Natural killer cell (primary cell): ENCODE measurements at regions not wholly inside any gene's neighbourhood (a gene's known extent, or its start where the extent isn't known, plus 50 kb on each side); places are given as distances from the start of the nearest gene placed in this dataset.

ENCODE experiments used
- ATAC-seq, 3 donors: fragments of 150-1000 bp in 2 of 3; fragments of 200-7000 bp in 1 of 3; cut with Tn5 transposase; 1 replicate in 1 of 3; 2 replicates in 2 of 3; pipeline ENCODE4 v1.10.0; 2021; ENCODE audit warnings: mild to moderate bottlenecking in 2 of 3, moderate library complexity in 2 of 3
- DNase-seq, 2 donors: peaks; one replicate each; pipeline versions ENCODE4 v3.0.0 to v3.0.0-alpha.2; 2013 to 2021; ENCODE audit warnings: mixed read lengths in 1 of 2
- H3K27ac ChIP-seq: one replicate; pipeline ENCODE4 v1.5.1; 2013; ENCODE audit warnings: mild to moderate bottlenecking, low read length
- H3K27me3 ChIP-seq: one replicate; pipeline ENCODE4 v1.6.1; 2013; ENCODE audit warnings: low read length; ENCODE audit not compliant: control insufficient read depth, insufficient read depth
- H3K36me3 ChIP-seq: one replicate; pipeline ENCODE4 v1.6.1; 2013; ENCODE audit warnings: low read length; ENCODE audit not compliant: control insufficient read depth, insufficient read depth
- H3K4me1 ChIP-seq: one replicate; pipeline ENCODE4 v1.6.1; 2013; ENCODE audit warnings: low read length; ENCODE audit not compliant: control insufficient read depth, insufficient read depth
- H3K4me3 ChIP-seq: one replicate; pipeline ENCODE4 v1.5.1; 2013; ENCODE audit warnings: low read length
- H3K9me3 ChIP-seq: one replicate; pipeline ENCODE4 v1.6.1; 2013; ENCODE audit warnings: low read length; ENCODE audit not compliant: control insufficient read depth, insufficient read depth
- H3K27ac Mint-ChIP-seq, 2 donors: one replicate each; pipeline ENCODE4 v1.8.0; 2022; ENCODE audit warnings: mild to moderate bottlenecking in 2 of 2, mixed read lengths in 2 of 2, moderate library complexity in 1 of 2
- H3K27me3 Mint-ChIP-seq, 2 donors: one replicate each; pipeline ENCODE4 v1.8.0; 2022; ENCODE audit warnings: low read depth in 2 of 2, mixed read lengths in 2 of 2
- H3K36me3 Mint-ChIP-seq: one replicate; pipeline ENCODE4 v1.8.0; 2022; ENCODE audit warnings: mixed read lengths
- H3K4me1 Mint-ChIP-seq, 2 donors: one replicate each; pipeline ENCODE4 v1.8.0; 2022; ENCODE audit warnings: mixed read lengths in 2 of 2
- H3K4me3 Mint-ChIP-seq: one replicate; pipeline ENCODE4 v1.8.0; 2022; ENCODE audit warnings: mild to moderate bottlenecking, moderate library complexity, mixed read lengths
- H3K9me3 Mint-ChIP-seq, 2 donors: one replicate each; pipeline ENCODE4 v1.8.0; 2022; ENCODE audit warnings: mixed read lengths in 2 of 2
- WGBS: methylation state at CpG from one replicate; pipeline ENCODE4 v1.1.7; 2013; ENCODE audit warnings: missing lambda C conversion rate; ENCODE audit not compliant: insufficient coverage; 5-methylcytosine and 5-hydroxymethylcytosine counted together
- intact Hi-C: fragments of 100-400 bp; cut with micrococcal nuclease; formaldehyde crosslinking; loops from one replicate; pipeline ENCODE4 v1.14.2; 2022
- TF ChIP-seq, protein P1 (sequence below): fragments of 200-600 bp; IDR thresholded peaks from one replicate; pipeline ENCODE4 v1.8.0; 2022; ENCODE audit warnings: antibody characterized with exemption

DNA sequence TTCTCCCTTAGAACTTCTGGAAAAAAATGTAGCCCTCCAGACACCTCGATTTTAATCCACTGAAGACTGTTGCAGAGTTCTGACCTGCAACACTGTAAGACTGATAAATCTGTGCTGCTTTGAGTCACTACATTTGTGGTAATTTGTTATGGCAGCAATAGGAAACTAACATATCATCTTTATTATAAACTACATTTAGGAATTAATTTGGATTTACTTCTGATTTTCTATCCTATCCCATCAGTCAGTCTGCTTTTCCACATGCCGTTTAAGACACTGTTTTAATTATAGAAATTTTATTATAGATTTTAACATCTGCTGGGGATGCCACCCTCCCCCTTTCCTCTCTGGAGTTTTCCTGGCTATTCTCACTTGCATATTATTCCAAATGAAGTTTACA lies 375.2 kb downstream of the DUSP6 start:
- WGBS, result 71% methylated on average over 1 of the region's 2 CpGs
- intact Hi-C loops, result no loop called here
- Mint-ChIP-seq H3K27ac (no peak overlapping the region), H3K27me3 (peaks cover 13 to 26% of the 10 kb centered on the region in 2 donors), H3K4me3 (no peak overlapping the region), H3K36me3 (no peaks in the 10 kb centered on the region), H3K4me1 (no peaks in the 10 kb centered on the region), H3K9me3 (peaks cover 0 to 2% of the 10 kb centered on the region in 2 donors)
- no peaks in the 10 kb centered on the region for H3K4me1 ChIP-seq
- ATAC-seq (no peak), DNase-seq (no peak)
- TF ChIP-seq, protein P1, sequence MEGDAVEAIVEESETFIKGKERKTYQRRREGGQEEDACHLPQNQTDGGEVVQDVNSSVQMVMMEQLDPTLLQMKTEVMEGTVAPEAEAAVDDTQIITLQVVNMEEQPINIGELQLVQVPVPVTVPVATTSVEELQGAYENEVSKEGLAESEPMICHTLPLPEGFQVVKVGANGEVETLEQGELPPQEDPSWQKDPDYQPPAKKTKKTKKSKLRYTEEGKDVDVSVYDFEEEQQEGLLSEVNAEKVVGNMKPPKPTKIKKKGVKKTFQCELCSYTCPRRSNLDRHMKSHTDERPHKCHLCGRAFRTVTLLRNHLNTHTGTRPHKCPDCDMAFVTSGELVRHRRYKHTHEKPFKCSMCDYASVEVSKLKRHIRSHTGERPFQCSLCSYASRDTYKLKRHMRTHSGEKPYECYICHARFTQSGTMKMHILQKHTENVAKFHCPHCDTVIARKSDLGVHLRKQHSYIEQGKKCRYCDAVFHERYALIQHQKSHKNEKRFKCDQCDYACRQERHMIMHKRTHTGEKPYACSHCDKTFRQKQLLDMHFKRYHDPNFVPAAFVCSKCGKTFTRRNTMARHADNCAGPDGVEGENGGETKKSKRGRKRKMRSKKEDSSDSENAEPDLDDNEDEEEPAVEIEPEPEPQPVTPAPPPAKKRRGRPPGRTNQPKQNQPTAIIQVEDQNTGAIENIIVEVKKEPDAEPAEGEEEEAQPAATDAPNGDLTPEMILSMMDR, result no peak
- no peaks in the 10 kb centered on the region for H3K36me3 ChIP-seq
- H3K4me3 ChIP-seq, result no peak overlapping the region
- H3K9me3 ChIP-seq, result no peaks in the 10 kb centered on the region
- H3K27ac ChIP-seq, result no peak overlapping the region
- H3K27me3 ChIP-seq, result no peaks in the 10 kb centered on the region

DNA sequence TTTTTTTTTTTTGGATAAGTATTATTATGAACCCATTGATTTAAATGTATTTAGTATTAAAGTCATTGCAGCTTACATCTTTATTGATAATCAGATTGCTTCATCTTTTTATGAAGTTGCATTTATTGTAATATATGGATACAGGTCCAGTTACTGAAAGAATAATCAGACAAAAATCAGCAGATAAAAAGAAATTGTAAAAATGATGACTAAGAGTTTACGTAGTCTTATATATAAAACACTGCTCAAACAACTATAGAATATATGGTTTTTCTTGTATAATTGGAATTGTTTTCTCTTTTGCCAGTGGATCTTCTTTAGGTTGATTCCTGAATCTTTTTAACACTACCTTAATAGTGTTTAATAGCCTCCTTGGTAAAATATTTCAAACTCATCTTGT lies 378.3 kb downstream of the DUSP6 start:
- H3K4me3 Mint-ChIP-seq, result no peak overlapping the region
- H3K4me1 Mint-ChIP-seq, result no peaks in the 10 kb centered on the region
- WGBS, result no CpG with 5 or more reads among the region's 1 CpG
- ATAC-seq (no peak), DNase-seq (no peak)
- Histone ChIP-seq H3K4me1 (no peaks in the 10 kb centered on the region), H3K27ac (no peak overlapping the region), H3K9me3 (no peaks in the 10 kb centered on the region), H3K4me3 (no peak overlapping the region), H3K27me3 (no peaks in the 10 kb centered on the region), H3K36me3 (no peaks in the 10 kb centered on the region)
- no peaks in the 10 kb centered on the region for H3K9me3 Mint-ChIP-seq
- no peak overlapping the region for H3K27ac Mint-ChIP-seq
- intact Hi-C loops, result no loop called here
- H3K27me3 Mint-ChIP-seq, result peaks cover 8 to 27% of the 10 kb centered on the region in 2 donors
- TF ChIP-seq, protein P1, result no peak
- H3K36me3 Mint-ChIP-seq, result no peaks in the 10 kb centered on the region

DNA sequence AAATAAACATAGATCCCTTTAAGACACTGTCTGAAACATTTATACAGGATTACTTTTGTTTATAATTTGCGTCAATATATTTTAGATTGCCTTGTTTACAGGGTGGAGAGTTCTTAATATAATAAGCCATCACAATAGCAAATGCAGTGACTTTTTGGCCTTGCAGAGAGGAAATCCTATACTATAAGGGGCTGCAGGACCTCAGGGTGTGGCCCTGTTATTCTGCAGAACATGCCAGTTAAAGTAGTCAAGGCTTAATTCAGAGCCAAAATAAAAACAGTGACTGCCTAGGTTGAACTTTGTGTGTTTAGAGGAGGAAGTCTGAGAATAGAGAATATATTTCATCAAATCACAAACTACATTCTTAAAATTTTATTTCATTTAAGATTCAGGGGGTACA lies 381.6 kb downstream of the DUSP6 start:
- no peaks in the 10 kb centered on the region for H3K36me3 ChIP-seq
- intact Hi-C loops, result no loop called here
- H3K9me3 ChIP-seq, result no peaks in the 10 kb centered on the region
- H3K27ac ChIP-seq, result no peak overlapping the region
- no peak for DNase-seq
- no peaks in the 10 kb centered on the region for H3K4me1 Mint-ChIP-seq
- no peak overlapping the region for H3K4me3 Mint-ChIP-seq
- H3K27me3 Mint-ChIP-seq, result peaks cover 3 to 21% of the 10 kb centered on the region in 2 donors
- TF ChIP-seq, protein P1, result no peak
- ATAC-seq, result no peak
- H3K27ac Mint-ChIP-seq, result no peak overlapping the region
- no CpG with 5 or more reads among the region's 1 CpG for WGBS
- H3K9me3 Mint-ChIP-seq, result no peaks in the 10 kb centered on the region
- no peaks in the 10 kb centered on the region for H3K36me3 Mint-ChIP-seq
- no peaks in the 10 kb centered on the region for H3K4me1 ChIP-seq
- H3K27me3 ChIP-seq, result peaks cover 2% of the 10 kb centered on the region
- no peak overlapping the region for H3K4me3 ChIP-seq

DNA sequence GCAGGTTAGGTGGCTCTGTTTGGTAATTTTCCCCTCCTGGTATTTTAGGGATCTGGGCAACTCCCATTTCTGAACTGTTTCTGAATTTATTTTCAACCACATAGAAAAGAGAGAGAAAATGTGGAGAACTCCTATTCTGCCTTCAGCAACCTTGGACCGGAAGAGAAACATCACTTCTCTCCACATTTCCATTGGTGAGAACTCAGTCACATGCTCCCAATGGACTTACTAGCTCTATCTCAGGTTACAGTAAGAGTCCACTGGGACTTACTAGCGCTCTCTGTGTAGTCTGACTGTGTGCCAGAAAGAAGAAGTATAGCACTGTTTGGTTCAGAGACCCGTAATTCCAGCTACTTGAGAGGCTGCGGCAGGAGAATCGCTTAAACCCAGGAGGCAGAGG lies 383.2 kb downstream of the DUSP6 start:
- 85% methylated on average over 5 of the region's 5 CpGs for WGBS
- H3K27ac Mint-ChIP-seq, result no peak overlapping the region

More for the DNA sequence above, 383.2 kb downstream of the DUSP6 start:
- TF ChIP-seq, protein P1, result no peak
- no peaks in the 10 kb centered on the region for H3K36me3 Mint-ChIP-seq
- no peak overlapping the region for H3K27ac ChIP-seq
- no peak overlapping the region for H3K4me3 Mint-ChIP-seq
- H3K27me3 Mint-ChIP-seq, result peaks cover 0 to 25% of the 10 kb centered on the region in 2 donors
- intact Hi-C loops, result no loop called here
- no peaks in the 10 kb centered on the region for H3K4me1 ChIP-seq
- H3K4me1 Mint-ChIP-seq, result no peaks in the 10 kb centered on the region
- no peak overlapping the region for H3K4me3 ChIP-seq
- H3K9me3 ChIP-seq, result no peaks in the 10 kb centered on the region
- H3K36me3 ChIP-seq, result no peaks in the 10 kb centered on the region
- DNase-seq (no peak), ATAC-seq (no peak)
- H3K9me3 Mint-ChIP-seq, result no peaks in the 10 kb centered on the region
- peaks cover 2% of the 10 kb centered on the region for H3K27me3 ChIP-seq
